HG02943 (cell line): ENCODE measurements at regions not wholly inside any gene's neighbourhood (a gene's known extent, or its start where the extent isn't known, plus 50 kb on each side); places are given as distances from the start of the nearest gene placed in this dataset.
A peak's percentile ranks its signal among the peaks of the same experiment; 100 is the strongest.

Experiments
- ATAC-seq: cut with Tn5 transposase; IDR thresholded peaks from one replicate; pipeline ENCODE4 v1.9.1; 2021; ENCODE audit warnings: mild to moderate bottlenecking, low read depth, moderate library complexity; ENCODE audit not compliant: unreplicated experiment

GRCh38 chr7:34263168-34263567 is 357.8 kb downstream of the BMPER start:
- no peak for ATAC-seq

GRCh38 chr7:34269084-34269483 is 363.7 kb downstream of the BMPER start:
- no peak for ATAC-seq

GRCh38 chr7:34275624-34276023 is 370.3 kb downstream of the BMPER start:
- no peak for ATAC-seq

GRCh38 chr7:34277016-34277802 is 371.9 kb downstream of the BMPER start:
- no peak for ATAC-seq

GRCh38 chr7:34277803-34278199 is 372.5 kb downstream of the BMPER start:
- ATAC-seq = no peak

GRCh38 chr7:34281260-34281659 is 375.9 kb downstream of the BMPER start:
- no peak for ATAC-seq

- ATAC-seq = no peak
Measured at GRCh38 chr7:34282271-34282670, 375.7 kb upstream of the NPSR1 start.

GRCh38 chr7:34296663-34297062 is 361.4 kb upstream of the NPSR1 start:
- no peak for ATAC-seq

- no peak for ATAC-seq
Measured at GRCh38 chr7:34298492-34299013, 359.5 kb upstream of the NPSR1 start.

- ATAC-seq = no peak
Measured at GRCh38 chr7:34299066-34299465, 359.0 kb upstream of the NPSR1 start.

- ATAC-seq = no peak
Measured at GRCh38 chr7:34307540-34307939, 350.5 kb upstream of the NPSR1 start.

GRCh38 chr7:34308595-34308994 is 349.4 kb upstream of the NPSR1 start:
- no peak for ATAC-seq

- no peak for ATAC-seq
Measured at GRCh38 chr7:34309116-34309515, 348.9 kb upstream of the NPSR1 start.

- ATAC-seq = no peak
Measured at GRCh38 chr7:34309584-34309983, 348.4 kb upstream of the NPSR1 start.

GRCh38 chr7:34311591-34311990 is 346.4 kb upstream of the NPSR1 start:
- no peak for ATAC-seq

GRCh38 chr7:34312624-34313023 is 345.4 kb upstream of the NPSR1 start:
- ATAC-seq = no peak

- ATAC-seq = no peak
Measured at GRCh38 chr7:34313289-34313688, 344.7 kb upstream of the NPSR1 start.

- ATAC-seq = no peak
Measured at GRCh38 chr7:34315032-34315431, 343.0 kb upstream of the NPSR1 start.

GRCh38 chr7:34317039-34317438 is 341.0 kb upstream of the NPSR1 start:
- no peak for ATAC-seq

- no peak for ATAC-seq
Measured at GRCh38 chr7:34320412-34320811, 337.6 kb upstream of the NPSR1 start.

GRCh38 chr7:34320926-34321661 is 336.9 kb upstream of the NPSR1 start:
- peak; percentile 86 for ATAC-seq

GRCh38 chr7:34322841-34323240 is 335.2 kb upstream of the NPSR1 start:
- ATAC-seq = no peak
